Activated naive CD8-positive, alpha-beta T cell treated with anti-CD3 and anti-CD28 coated beads, Interleukin-2, amount 10 ng/mL, durations not matched to agents 7 days and 5 days (primary cell): ENCODE measurements at regions not wholly inside any gene's neighbourhood (a gene's known extent, or its start where the extent isn't known, plus 50 kb on each side); places are given as distances from the start of the nearest gene placed in this dataset.

ENCODE experiments used
- ATAC-seq: fragments of 150-1000 bp; cut with Tn5 transposase; one replicate; pipeline ENCODE4 v1.10.0; 2021; ENCODE audit warnings: low read depth, moderate library complexity
- POLR2A ChIA-PET: fragments of 350-600 bp; sonication (Branson Sonifier 250); formaldehyde crosslinking; loops from one replicate; lab custom pipeline; 2021; ENCODE audit warnings: antibody characterized with exemption; lab: Charles Lee
- DNase-seq: peaks from one replicate; pipeline ENCODE4 v3.0.0; 2021
- H3K27ac Mint-ChIP-seq: one replicate; pipeline ENCODE4 v1.8.0; 2022; ENCODE audit warnings: mild to moderate bottlenecking, mixed read lengths
- H3K27me3 Mint-ChIP-seq: one replicate; pipeline ENCODE4 v1.8.0; 2022; ENCODE audit warnings: mild to moderate bottlenecking, moderate library complexity, mixed read lengths
- H3K36me3 Mint-ChIP-seq: one replicate; pipeline ENCODE4 v1.8.0; 2021; ENCODE audit warnings: mild to moderate bottlenecking, mixed read lengths
- H3K4me1 Mint-ChIP-seq: one replicate; pipeline ENCODE4 v1.8.0; 2021; ENCODE audit warnings: mixed read lengths
- H3K4me3 Mint-ChIP-seq: one replicate; pipeline ENCODE4 v1.8.0; 2022; ENCODE audit warnings: mild to moderate bottlenecking, moderate library complexity, mixed read lengths
- H3K9me3 Mint-ChIP-seq: one replicate; pipeline ENCODE4 v1.8.0; 2021; ENCODE audit warnings: mixed read lengths

GRCh38 chr13:78409172-78409571 lies 194.2 kb downstream of the POU4F1 start:
- H3K27ac Mint-ChIP-seq, result no peak overlapping the region
- ATAC-seq (no peak), DNase-seq (no peak)
- no peaks in the 10 kb centered on the region for H3K36me3 Mint-ChIP-seq
- POLR2A ChIA-PET, result no interaction called here
- no peaks in the 10 kb centered on the region for H3K4me1 Mint-ChIP-seq
- H3K9me3 Mint-ChIP-seq, result no peaks in the 10 kb centered on the region
- peaks cover 1% of the 10 kb centered on the region for H3K27me3 Mint-ChIP-seq
- no peak overlapping the region for H3K4me3 Mint-ChIP-seq

- POLR2A ChIA-PET, result no interaction called here
- H3K4me1 Mint-ChIP-seq, result no peaks in the 10 kb centered on the region
These were observed 198.4 kb downstream of the POU4F1 start for GRCh38 chr13:78404846-78405360.

GRCh38 chr13:78402708-78403400 lies 200.5 kb downstream of the POU4F1 start:
- H3K27me3 Mint-ChIP-seq, result no peaks in the 10 kb centered on the region
- no peak for ATAC-seq
- POLR2A ChIA-PET, result no interaction called here
- H3K27ac Mint-ChIP-seq, result no peak overlapping the region
- no peaks in the 10 kb centered on the region for H3K36me3 Mint-ChIP-seq
- H3K9me3 Mint-ChIP-seq, result no peaks in the 10 kb centered on the region
- no peak for DNase-seq
- no peaks in the 10 kb centered on the region for H3K4me1 Mint-ChIP-seq
- H3K4me3 Mint-ChIP-seq, result no peak overlapping the region

More at GRCh38 chr13:78404846-78405360, 198.4 kb downstream of the POU4F1 start:
- H3K27ac Mint-ChIP-seq, result no peak overlapping the region
- ATAC-seq (no peak), DNase-seq (no peak)
- H3K4me3 Mint-ChIP-seq, result no peak overlapping the region
- H3K9me3 Mint-ChIP-seq, result no peaks in the 10 kb centered on the region
- no peaks in the 10 kb centered on the region for H3K36me3 Mint-ChIP-seq
- no peaks in the 10 kb centered on the region for H3K27me3 Mint-ChIP-seq

GRCh38 chr13:78401873-78402707 lies 201.3 kb downstream of the POU4F1 start:
- Mint-ChIP-seq H3K27ac (no peak overlapping the region), H3K27me3 (no peaks in the 10 kb centered on the region), H3K36me3 (no peaks in the 10 kb centered on the region), H3K4me3 (no peak overlapping the region), H3K4me1 (no peaks in the 10 kb centered on the region), H3K9me3 (no peaks in the 10 kb centered on the region)
- no peak for DNase-seq
- ATAC-seq, result no peak
- POLR2A ChIA-PET, result no interaction called here

GRCh38 chr13:78398743-78399410 lies 204.5 kb downstream of the POU4F1 start:
- H3K4me1 Mint-ChIP-seq, result no peaks in the 10 kb centered on the region
- ATAC-seq (no peak), DNase-seq (no peak)
- no peak overlapping the region for H3K4me3 Mint-ChIP-seq
- H3K36me3 Mint-ChIP-seq, result no peaks in the 10 kb centered on the region
- no peak overlapping the region for H3K27ac Mint-ChIP-seq
- POLR2A ChIA-PET, result interaction anchor here (0.6 kb wide), 1 partner anchor 698 kb away, joined by 6 read pairs; no protein-coding TSS in a partner anchor
- no peaks in the 10 kb centered on the region for H3K9me3 Mint-ChIP-seq
- no peaks in the 10 kb centered on the region for H3K27me3 Mint-ChIP-seq

GRCh38 chr13:78393286-78394142 lies 209.8 kb downstream of the POU4F1 start:
- POLR2A ChIA-PET, result no interaction called here
- Mint-ChIP-seq H3K36me3 (no peaks in the 10 kb centered on the region), H3K27me3 (no peaks in the 10 kb centered on the region), H3K4me3 (no peak overlapping the region), H3K27ac (no peak overlapping the region), H3K9me3 (no peaks in the 10 kb centered on the region), H3K4me1 (no peaks in the 10 kb centered on the region)
- no peak for ATAC-seq
- no peak for DNase-seq

- DNase-seq, result no peak
- no peaks in the 10 kb centered on the region for H3K27me3 Mint-ChIP-seq
- H3K4me1 Mint-ChIP-seq, result no peaks in the 10 kb centered on the region
These were observed 219.5 kb downstream of the POU4F1 start for GRCh38 chr13:78383899-78384298.

GRCh38 chr13:78383071-78383484 lies 220.3 kb downstream of the POU4F1 start:
- no peak for DNase-seq
- Mint-ChIP-seq H3K9me3 (no peaks in the 10 kb centered on the region), H3K4me1 (no peaks in the 10 kb centered on the region), H3K27me3 (no peaks in the 10 kb centered on the region), H3K27ac (no peak overlapping the region), H3K36me3 (no peaks in the 10 kb centered on the region), H3K4me3 (no peak overlapping the region)
- ATAC-seq, result no peak
- POLR2A ChIA-PET, result no interaction called here

More at GRCh38 chr13:78383899-78384298, 219.5 kb downstream of the POU4F1 start:
- Mint-ChIP-seq H3K27ac (no peak overlapping the region), H3K4me3 (no peak overlapping the region), H3K36me3 (no peaks in the 10 kb centered on the region), H3K9me3 (no peaks in the 10 kb centered on the region)
- POLR2A ChIA-PET, result no interaction called here
- no peak for ATAC-seq

GRCh38 chr13:78382491-78382890 lies 220.9 kb downstream of the POU4F1 start:
- POLR2A ChIA-PET, result no interaction called here
- H3K9me3 Mint-ChIP-seq, result no peaks in the 10 kb centered on the region
- H3K36me3 Mint-ChIP-seq, result no peaks in the 10 kb centered on the region
- no peak for ATAC-seq
- DNase-seq, result no peak
- H3K4me1 Mint-ChIP-seq, result no peaks in the 10 kb centered on the region
- no peak overlapping the region for H3K27ac Mint-ChIP-seq
- H3K4me3 Mint-ChIP-seq, result no peak overlapping the region
- H3K27me3 Mint-ChIP-seq, result no peaks in the 10 kb centered on the region

- H3K27me3 Mint-ChIP-seq, result peaks cover 2% of the 10 kb centered on the region
- H3K27ac Mint-ChIP-seq, result no peak overlapping the region
- H3K4me1 Mint-ChIP-seq, result no peaks in the 10 kb centered on the region
- DNase-seq (no peak), ATAC-seq (no peak)
- POLR2A ChIA-PET, result no interaction called here
- no peak overlapping the region for H3K4me3 Mint-ChIP-seq
- H3K9me3 Mint-ChIP-seq, result no peaks in the 10 kb centered on the region
- H3K36me3 Mint-ChIP-seq, result no peaks in the 10 kb centered on the region
These were observed 226.5 kb downstream of the POU4F1 start for GRCh38 chr13:78376822-78377221.

GRCh38 chr13:78376033-78376432 lies 227.3 kb downstream of the POU4F1 start:
- no peak overlapping the region for H3K4me3 Mint-ChIP-seq
- H3K36me3 Mint-ChIP-seq, result no peaks in the 10 kb centered on the region
- DNase-seq, result no peak
- no peak for ATAC-seq
- no peaks in the 10 kb centered on the region for H3K4me1 Mint-ChIP-seq
- H3K9me3 Mint-ChIP-seq, result no peaks in the 10 kb centered on the region
- no peak overlapping the region for H3K27ac Mint-ChIP-seq
- H3K27me3 Mint-ChIP-seq, result peaks cover 2% of the 10 kb centered on the region
- POLR2A ChIA-PET, result no interaction called here

GRCh38 chr13:78372581-78372980 lies 230.8 kb downstream of the POU4F1 start:
- DNase-seq, result no peak

GRCh38 chr13:78370231-78370630 lies 233.1 kb downstream of the POU4F1 start:
- no peak overlapping the region for H3K4me3 Mint-ChIP-seq
- H3K36me3 Mint-ChIP-seq, result no peaks in the 10 kb centered on the region
- no peak overlapping the region for H3K27ac Mint-ChIP-seq
- no peaks in the 10 kb centered on the region for H3K4me1 Mint-ChIP-seq
- DNase-seq (no peak), ATAC-seq (no peak)
- POLR2A ChIA-PET, result no interaction called here
- H3K9me3 Mint-ChIP-seq, result no peaks in the 10 kb centered on the region
- H3K27me3 Mint-ChIP-seq, result peaks cover 2% of the 10 kb centered on the region

More at GRCh38 chr13:78372581-78372980, 230.8 kb downstream of the POU4F1 start:
- H3K4me3 Mint-ChIP-seq, result no peak overlapping the region
- ATAC-seq, result no peak
- H3K9me3 Mint-ChIP-seq, result no peaks in the 10 kb centered on the region
- no peaks in the 10 kb centered on the region for H3K36me3 Mint-ChIP-seq
- no peaks in the 10 kb centered on the region for H3K4me1 Mint-ChIP-seq
- POLR2A ChIA-PET, result no interaction called here
- no peak overlapping the region for H3K27ac Mint-ChIP-seq
- H3K27me3 Mint-ChIP-seq, result peaks cover 2% of the 10 kb centered on the region
